Neural cell (in vitro differentiated cells): ENCODE measurements at regions not wholly inside any gene's neighbourhood (a gene's known extent, or its start where the extent isn't known, plus 50 kb on each side); places are given as distances from the start of the nearest gene placed in this dataset.

ENCODE experiments used
- H2AFZ ChIP-seq: fragments of 200-600, 300-800 bp; sonication (generic), shearing (Covaris generic); 2 replicates; pipeline ENCODE4 v1.6.0; 2014; ENCODE audit warnings: low read depth, mild to moderate bottlenecking, antibody characterized with exemption, low read length, moderate library complexity
- H3F3A ChIP-seq: fragments of 200-600 bp; shearing (Covaris generic); 2 replicates; pipeline ENCODE4 v1.6.1; 2016; ENCODE audit warnings: mild to moderate bottlenecking, moderate library complexity, mixed read lengths, antibody characterized with exemption, low read length; ENCODE audit not compliant: insufficient read depth, poor library complexity, severe bottlenecking
- H3K27ac ChIP-seq: fragments of 200-600, 300-800 bp; sonication (generic), shearing (Covaris generic); 2 replicates; pipeline ENCODE4 v1.5.1; 2014; ENCODE audit warnings: mild to moderate bottlenecking, low read length, moderate library complexity
- H3K27me3 ChIP-seq: fragments of 300-800, 200-600 bp; sonication (generic), shearing (Covaris generic); 2 replicates; pipeline ENCODE4 v1.6.0; 2014; ENCODE audit warnings: mild to moderate bottlenecking, low read depth, low read length, moderate library complexity; ENCODE audit not compliant: insufficient read depth
- H3K36me3 ChIP-seq: fragments of 300-800, 200-600 bp; sonication (generic), shearing (Covaris generic); 2 replicates; pipeline ENCODE4 v1.5.1; 2014; ENCODE audit warnings: mild to moderate bottlenecking, antibody characterized with exemption, low read length, moderate library complexity; ENCODE audit not compliant: insufficient read depth
- H3K4me2 ChIP-seq: fragments of 300-800, 200-600 bp; sonication (generic), shearing (Covaris generic); 2 replicates; pipeline ENCODE4 v1.6.0; 2014; ENCODE audit warnings: mild to moderate bottlenecking, low read length
- H3K4me3 ChIP-seq: fragments of 300-800, 200-600 bp; sonication (generic), shearing (Covaris generic); 2 replicates; pipeline ENCODE4 v1.5.1; 2014; ENCODE audit warnings: mild to moderate bottlenecking, low read length, moderate library complexity
- H3K79me2 ChIP-seq: fragments of 200-600 bp; shearing (Covaris generic); replicated peaks from 2 replicates; pipeline ENCODE4 v1.6.0; 2014; ENCODE audit warnings: mild to moderate bottlenecking, low read length, moderate library complexity; ENCODE audit not compliant: insufficient read depth
- H3K9ac ChIP-seq: fragments of 300-800, 200-600 bp; sonication (generic), shearing (Covaris generic); 2 replicates; pipeline ENCODE4 v1.6.1; 2016; ENCODE audit warnings: mild to moderate bottlenecking, low read length, mixed read lengths
- H3K9me2 ChIP-seq: fragments of 200-600 bp; shearing (Covaris generic); 2 replicates; pipeline ENCODE4 v1.6.1; 2016; ENCODE audit warnings: mild to moderate bottlenecking, low read length, mixed read lengths; ENCODE audit not compliant: insufficient read depth
- H3K9me3 ChIP-seq: fragments of 200-600, 300-800 bp; sonication (generic), shearing (Covaris generic); 2 replicates; pipeline ENCODE4 v1.6.1; 2016; ENCODE audit warnings: mild to moderate bottlenecking, mixed run types, low read length, moderate library complexity, mixed read lengths
- H4K20me1 ChIP-seq: fragments of 200-600 bp; shearing (Covaris generic); 2 replicates; pipeline ENCODE4 v1.6.1; 2016; ENCODE audit warnings: mild to moderate bottlenecking, mixed run types; ENCODE audit not compliant: insufficient read depth
- CTCF ChIP-seq: fragments of 450-650 bp; IDR thresholded peaks from 2 replicates; pipeline ENCODE4 v1.5.1; 2014; ENCODE audit warnings: antibody characterized with exemption, mild to moderate bottlenecking, moderate library complexity; ENCODE audit not compliant: poor library complexity, severe bottlenecking
- EP300 ChIP-seq: fragments of 450-650 bp; conservative IDR thresholded peaks from 2 replicates; pipeline ENCODE4 v1.6.1; 2014; ENCODE audit warnings: antibody characterized with exemption, mild to moderate bottlenecking, moderate library complexity; ENCODE audit not compliant: poor library complexity, severe bottlenecking
- EZH2 ChIP-seq: fragments of 200-600, 300-800 bp; shearing (Covaris generic), sonication (generic); IDR thresholded peaks from 2 replicates; pipeline ENCODE4 v1.6.1; 2014; ENCODE audit warnings: antibody characterized with exemption, low read length, borderline replicate concordance, mild to moderate bottlenecking; ENCODE audit not compliant: insufficient read depth, poor library complexity, severe bottlenecking
- MXI1 ChIP-seq: fragments of 450-650 bp; conservative IDR thresholded peaks from 2 replicates; pipeline ENCODE4 v1.6.1; 2014; ENCODE audit warnings: antibody characterized with exemption, mild to moderate bottlenecking; ENCODE audit not compliant: poor library complexity, severe bottlenecking
- POLR2AphosphoS5 ChIP-seq: IDR thresholded peaks from 2 replicates; pipeline ENCODE4 v1.6.1; 2012
- RAD21 ChIP-seq: fragments of 450-650 bp; conservative IDR thresholded peaks from 2 replicates; pipeline ENCODE4 v1.6.1; 2014; ENCODE audit warnings: antibody characterized with exemption, mild to moderate bottlenecking, moderate library complexity
- SMC3 ChIP-seq: fragments of 450-650 bp; conservative IDR thresholded peaks from 2 replicates; pipeline ENCODE4 v1.6.1; 2014; ENCODE audit warnings: antibody characterized with exemption, mild to moderate bottlenecking, moderate library complexity; ENCODE audit not compliant: poor library complexity
- TAF1 ChIP-seq: IDR thresholded peaks from 2 replicates; pipeline ENCODE4 v1.6.1; 2012; ENCODE audit warnings: low read depth
- TF ChIP-seq, protein P1 (sequence below): IDR thresholded peaks from 2 replicates; pipeline ENCODE4 v1.6.1; 2012; ENCODE audit warnings: borderline replicate concordance

DNA sequence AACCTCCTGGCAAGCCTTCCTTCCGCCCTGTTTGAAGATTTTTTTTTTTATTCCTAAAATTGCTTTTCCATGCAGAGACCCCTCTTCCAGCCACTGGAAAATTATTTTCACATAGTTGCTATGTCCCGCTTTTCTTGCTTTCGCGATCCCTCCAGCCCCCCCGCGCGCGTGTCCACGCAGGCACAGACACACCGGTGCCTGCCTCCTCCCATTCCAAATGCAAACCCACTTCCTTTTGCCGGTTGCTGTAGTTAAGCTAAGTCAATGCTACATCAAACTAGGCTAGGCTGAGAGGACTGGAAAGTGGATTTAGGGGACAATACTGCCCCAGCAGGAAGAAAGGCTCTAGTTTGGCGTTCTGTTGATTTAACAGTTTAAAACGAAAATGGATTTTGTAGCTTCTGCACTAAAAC is 111.0 kb downstream of the DHX15 start:
- Histone ChIP-seq H3K9me2 (no peaks in the 10 kb centered on the region), H3K27me3 (peaks cover 23% of the 10 kb centered on the region), H3K27ac (no peak overlapping the region), H3K4me2 (peak overlapping the region; percentile 42), H3K9me3 (no peaks in the 10 kb centered on the region), H3K79me2 (no peaks in the 10 kb centered on the region), H3K36me3 (no peaks in the 10 kb centered on the region), H3K9ac (peak overlapping the region; percentile 60), H3K4me3 (peak overlapping the region; percentile 86), H2AFZ (no peak overlapping the region), H4K20me1 (no peaks in the 10 kb centered on the region), H3F3A (peaks cover 8% of the 10 kb centered on the region)
- TF ChIP-seq MXI1 = no peak
- TF ChIP-seq RAD21 = no peak
- TF ChIP-seq POLR2AphosphoS5 = no peak
- TF ChIP-seq CTCF = no peak
- TF ChIP-seq EP300 = no peak
- no peak for TF ChIP-seq EZH2
- TF ChIP-seq TAF1 = no peak
- no peak for TF ChIP-seq SMC3
- TF ChIP-seq, protein P1, sequence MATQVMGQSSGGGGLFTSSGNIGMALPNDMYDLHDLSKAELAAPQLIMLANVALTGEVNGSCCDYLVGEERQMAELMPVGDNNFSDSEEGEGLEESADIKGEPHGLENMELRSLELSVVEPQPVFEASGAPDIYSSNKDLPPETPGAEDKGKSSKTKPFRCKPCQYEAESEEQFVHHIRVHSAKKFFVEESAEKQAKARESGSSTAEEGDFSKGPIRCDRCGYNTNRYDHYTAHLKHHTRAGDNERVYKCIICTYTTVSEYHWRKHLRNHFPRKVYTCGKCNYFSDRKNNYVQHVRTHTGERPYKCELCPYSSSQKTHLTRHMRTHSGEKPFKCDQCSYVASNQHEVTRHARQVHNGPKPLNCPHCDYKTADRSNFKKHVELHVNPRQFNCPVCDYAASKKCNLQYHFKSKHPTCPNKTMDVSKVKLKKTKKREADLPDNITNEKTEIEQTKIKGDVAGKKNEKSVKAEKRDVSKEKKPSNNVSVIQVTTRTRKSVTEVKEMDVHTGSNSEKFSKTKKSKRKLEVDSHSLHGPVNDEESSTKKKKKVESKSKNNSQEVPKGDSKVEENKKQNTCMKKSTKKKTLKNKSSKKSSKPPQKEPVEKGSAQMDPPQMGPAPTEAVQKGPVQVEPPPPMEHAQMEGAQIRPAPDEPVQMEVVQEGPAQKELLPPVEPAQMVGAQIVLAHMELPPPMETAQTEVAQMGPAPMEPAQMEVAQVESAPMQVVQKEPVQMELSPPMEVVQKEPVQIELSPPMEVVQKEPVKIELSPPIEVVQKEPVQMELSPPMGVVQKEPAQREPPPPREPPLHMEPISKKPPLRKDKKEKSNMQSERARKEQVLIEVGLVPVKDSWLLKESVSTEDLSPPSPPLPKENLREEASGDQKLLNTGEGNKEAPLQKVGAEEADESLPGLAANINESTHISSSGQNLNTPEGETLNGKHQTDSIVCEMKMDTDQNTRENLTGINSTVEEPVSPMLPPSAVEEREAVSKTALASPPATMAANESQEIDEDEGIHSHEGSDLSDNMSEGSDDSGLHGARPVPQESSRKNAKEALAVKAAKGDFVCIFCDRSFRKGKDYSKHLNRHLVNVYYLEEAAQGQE = no peak

DNA sequence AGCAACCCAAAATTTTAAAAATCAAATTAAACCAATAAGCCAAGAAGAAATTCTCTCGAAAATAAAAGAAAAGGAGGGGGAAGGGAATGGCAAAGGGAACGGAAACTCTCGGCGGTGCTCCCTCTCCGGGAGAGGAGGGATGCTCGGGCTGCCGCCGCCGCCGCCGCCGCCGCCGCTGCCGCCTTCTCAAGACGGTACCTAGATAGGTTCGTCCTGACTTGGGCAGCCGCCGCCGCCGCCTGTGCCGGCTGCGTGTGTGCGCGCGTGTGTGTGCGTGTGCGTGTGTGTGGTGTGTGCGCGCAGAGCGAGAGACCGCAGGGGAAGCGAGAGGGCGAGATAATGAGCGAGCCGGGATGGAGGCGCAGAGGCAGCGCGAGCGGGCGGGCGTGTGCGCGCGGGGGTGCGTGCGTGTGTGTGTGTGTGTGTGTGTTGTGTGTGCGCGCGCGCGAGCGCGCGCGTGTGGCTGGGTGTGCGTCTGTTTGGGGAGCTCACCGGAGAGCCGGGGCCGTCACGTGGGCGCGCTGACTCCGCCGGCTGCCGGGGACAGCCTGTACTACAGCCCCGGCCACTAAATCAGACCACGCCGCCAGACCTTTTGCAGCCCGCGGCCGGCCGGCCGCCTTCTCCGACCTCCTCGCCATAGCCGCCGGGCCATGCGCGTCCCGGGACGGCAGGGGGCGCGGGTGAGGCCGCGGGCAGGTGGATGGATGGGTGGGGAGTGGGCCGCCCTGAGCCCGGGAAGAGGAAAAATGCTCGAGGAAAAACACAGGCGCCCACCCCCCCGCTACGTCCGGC is 111.6 kb downstream of the DHX15 start:
- Histone ChIP-seq H3K4me2 (peak overlapping the region; percentile 60), H4K20me1 (no peaks in the 10 kb centered on the region), H3K27ac (peak overlapping the region; percentile 39), H3K9me3 (no peaks in the 10 kb centered on the region), H3K79me2 (no peaks in the 10 kb centered on the region), H3K36me3 (no peaks in the 10 kb centered on the region), H3F3A (peaks cover 8% of the 10 kb centered on the region), H3K4me3 (peak overlapping the region; percentile 86), H3K9me2 (no peaks in the 10 kb centered on the region), H3K27me3 (peaks cover 29% of the 10 kb centered on the region), H2AFZ (peak overlapping the region; percentile 67), H3K9ac (peak overlapping the region; percentile 60)
- TF ChIP-seq CTCF = peak; percentile 85
- TF ChIP-seq EZH2 = no peak
- peak; percentile 62 for TF ChIP-seq RAD21
- TF ChIP-seq TAF1 = no peak
- peak; percentile 83 for TF ChIP-seq POLR2AphosphoS5
- TF ChIP-seq EP300 = peak; percentile 80
- TF ChIP-seq MXI1 = peak; percentile 85
- TF ChIP-seq SMC3 = peak; percentile 68
- TF ChIP-seq, protein P1 = peak; percentile 45
